ENCODE measurements at regions not wholly inside any gene's neighbourhood (a gene's known extent, or its start where the extent isn't known, plus 50 kb on each side); places are given as distances from the start of the nearest gene placed in this dataset.

- BruUV-seq (replicated peaks): no TSS peak
- in situ Hi-C loops (cut with HindIII; ENCODE audit: low pct_unique_long_range_greater_than_20kb, low sequenced_read_pairs) (no loop called here), intact Hi-C loops (cut with micrococcal nuclease; ENCODE audit: unreplicated experiment) (no loop called here)
- CTCF ChIA-PET: no interaction called here
- TF ChIP-seq POLR2AphosphoS5 (IDR thresholded peaks at IDR 0.05; ENCODE audit: low read depth, low read length) (no peak), SIN3A (IDR thresholded peaks at IDR 0.05; ENCODE audit: borderline replicate concordance, insufficient read depth, low read depth, low read length) (no peak), TCF7L2 (IDR thresholded peaks at IDR 0.05; ENCODE audit: low read depth, low read length) (no peak)
- TF ChIP-seq, protein P1, sequence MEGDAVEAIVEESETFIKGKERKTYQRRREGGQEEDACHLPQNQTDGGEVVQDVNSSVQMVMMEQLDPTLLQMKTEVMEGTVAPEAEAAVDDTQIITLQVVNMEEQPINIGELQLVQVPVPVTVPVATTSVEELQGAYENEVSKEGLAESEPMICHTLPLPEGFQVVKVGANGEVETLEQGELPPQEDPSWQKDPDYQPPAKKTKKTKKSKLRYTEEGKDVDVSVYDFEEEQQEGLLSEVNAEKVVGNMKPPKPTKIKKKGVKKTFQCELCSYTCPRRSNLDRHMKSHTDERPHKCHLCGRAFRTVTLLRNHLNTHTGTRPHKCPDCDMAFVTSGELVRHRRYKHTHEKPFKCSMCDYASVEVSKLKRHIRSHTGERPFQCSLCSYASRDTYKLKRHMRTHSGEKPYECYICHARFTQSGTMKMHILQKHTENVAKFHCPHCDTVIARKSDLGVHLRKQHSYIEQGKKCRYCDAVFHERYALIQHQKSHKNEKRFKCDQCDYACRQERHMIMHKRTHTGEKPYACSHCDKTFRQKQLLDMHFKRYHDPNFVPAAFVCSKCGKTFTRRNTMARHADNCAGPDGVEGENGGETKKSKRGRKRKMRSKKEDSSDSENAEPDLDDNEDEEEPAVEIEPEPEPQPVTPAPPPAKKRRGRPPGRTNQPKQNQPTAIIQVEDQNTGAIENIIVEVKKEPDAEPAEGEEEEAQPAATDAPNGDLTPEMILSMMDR (IDR thresholded peaks at IDR 0.05): no peak
- TF ChIP-seq, protein P2, sequence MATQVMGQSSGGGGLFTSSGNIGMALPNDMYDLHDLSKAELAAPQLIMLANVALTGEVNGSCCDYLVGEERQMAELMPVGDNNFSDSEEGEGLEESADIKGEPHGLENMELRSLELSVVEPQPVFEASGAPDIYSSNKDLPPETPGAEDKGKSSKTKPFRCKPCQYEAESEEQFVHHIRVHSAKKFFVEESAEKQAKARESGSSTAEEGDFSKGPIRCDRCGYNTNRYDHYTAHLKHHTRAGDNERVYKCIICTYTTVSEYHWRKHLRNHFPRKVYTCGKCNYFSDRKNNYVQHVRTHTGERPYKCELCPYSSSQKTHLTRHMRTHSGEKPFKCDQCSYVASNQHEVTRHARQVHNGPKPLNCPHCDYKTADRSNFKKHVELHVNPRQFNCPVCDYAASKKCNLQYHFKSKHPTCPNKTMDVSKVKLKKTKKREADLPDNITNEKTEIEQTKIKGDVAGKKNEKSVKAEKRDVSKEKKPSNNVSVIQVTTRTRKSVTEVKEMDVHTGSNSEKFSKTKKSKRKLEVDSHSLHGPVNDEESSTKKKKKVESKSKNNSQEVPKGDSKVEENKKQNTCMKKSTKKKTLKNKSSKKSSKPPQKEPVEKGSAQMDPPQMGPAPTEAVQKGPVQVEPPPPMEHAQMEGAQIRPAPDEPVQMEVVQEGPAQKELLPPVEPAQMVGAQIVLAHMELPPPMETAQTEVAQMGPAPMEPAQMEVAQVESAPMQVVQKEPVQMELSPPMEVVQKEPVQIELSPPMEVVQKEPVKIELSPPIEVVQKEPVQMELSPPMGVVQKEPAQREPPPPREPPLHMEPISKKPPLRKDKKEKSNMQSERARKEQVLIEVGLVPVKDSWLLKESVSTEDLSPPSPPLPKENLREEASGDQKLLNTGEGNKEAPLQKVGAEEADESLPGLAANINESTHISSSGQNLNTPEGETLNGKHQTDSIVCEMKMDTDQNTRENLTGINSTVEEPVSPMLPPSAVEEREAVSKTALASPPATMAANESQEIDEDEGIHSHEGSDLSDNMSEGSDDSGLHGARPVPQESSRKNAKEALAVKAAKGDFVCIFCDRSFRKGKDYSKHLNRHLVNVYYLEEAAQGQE (IDR thresholded peaks at IDR 0.05; ENCODE audit: insufficient read depth in 1 of 2, low read depth in 2 of 2, low read length in 1 of 2): no peak
- no peak for ATAC-seq
- Histone ChIP-seq H3K27ac (ENCODE audit: low read length) (no peak overlapping the region), H3K4me3 (ENCODE audit: low read depth in 2 of 2, low read length in 2 of 2) (no peak overlapping the region), H3K36me3 (ENCODE audit: control insufficient read depth, insufficient read depth, low read length) (no peaks in the 10 kb centered on the region), H3K4me1 (ENCODE audit: control insufficient read depth, insufficient read depth, low read length) (no peaks in the 10 kb centered on the region), H3K27me3 (ENCODE audit: control insufficient read depth, insufficient read depth, low read length) (no peaks in the 10 kb centered on the region), H3K9me3 (ENCODE audit: control insufficient read depth, insufficient read depth, low read depth, low read length) (no peaks in the 10 kb centered on the region)
- no peak for DNase-seq (ENCODE audit: low read depth, low spot score)
- POLR2A ChIA-PET: no interaction called here
Measured at GRCh38 chr5:110027527-110028322, 338.0 kb downstream of the MAN2A1 start.

GRCh38 chr5:110031402-110032140 is 341.8 kb downstream of the MAN2A1 start:
- H3K36me3 ChIP-seq (ENCODE audit: control insufficient read depth, insufficient read depth, low read length): no peaks in the 10 kb centered on the region
- no peak for TF ChIP-seq TCF7L2 (IDR thresholded peaks at IDR 0.05; ENCODE audit: low read depth, low read length)
- TF ChIP-seq SIN3A (IDR thresholded peaks at IDR 0.05; ENCODE audit: borderline replicate concordance, insufficient read depth, low read depth, low read length): no peak
- TF ChIP-seq, protein P2 (IDR thresholded peaks at IDR 0.05; ENCODE audit: insufficient read depth in 1 of 2, low read depth in 2 of 2, low read length in 1 of 2): no peak
- intact Hi-C loops (cut with micrococcal nuclease; ENCODE audit: unreplicated experiment): no loop called here
- no peaks in the 10 kb centered on the region for H3K9me3 ChIP-seq (ENCODE audit: control insufficient read depth, insufficient read depth, low read depth, low read length)
- no peaks in the 10 kb centered on the region for H3K27me3 ChIP-seq (ENCODE audit: control insufficient read depth, insufficient read depth, low read length)
- DNase-seq (ENCODE audit: low read depth, low spot score) (no peak), ATAC-seq (no peak)
- H3K4me1 ChIP-seq (ENCODE audit: control insufficient read depth, insufficient read depth, low read length): no peaks in the 10 kb centered on the region
- BruUV-seq (replicated peaks): no TSS peak
- POLR2A ChIA-PET: no interaction called here
- in situ Hi-C loops (cut with HindIII; ENCODE audit: low pct_unique_long_range_greater_than_20kb, low sequenced_read_pairs): no loop called here
- CTCF ChIA-PET: no interaction called here
- H3K4me3 ChIP-seq (ENCODE audit: low read depth in 2 of 2, low read length in 2 of 2): no peak overlapping the region
- no peak overlapping the region for H3K27ac ChIP-seq (ENCODE audit: low read length)

All from Panc1 (cell line).